ENCODE measurements at regions not wholly inside any gene's neighbourhood (a gene's known extent, or its start where the extent isn't known, plus 50 kb on each side); places are given as distances from the start of the nearest gene placed in this dataset.
"Not testable (repeated sequence)": the region's sequence is repeated elsewhere in the genome, so short reads cannot be mapped to it uniquely, and the experiment has no call there.

DNA sequence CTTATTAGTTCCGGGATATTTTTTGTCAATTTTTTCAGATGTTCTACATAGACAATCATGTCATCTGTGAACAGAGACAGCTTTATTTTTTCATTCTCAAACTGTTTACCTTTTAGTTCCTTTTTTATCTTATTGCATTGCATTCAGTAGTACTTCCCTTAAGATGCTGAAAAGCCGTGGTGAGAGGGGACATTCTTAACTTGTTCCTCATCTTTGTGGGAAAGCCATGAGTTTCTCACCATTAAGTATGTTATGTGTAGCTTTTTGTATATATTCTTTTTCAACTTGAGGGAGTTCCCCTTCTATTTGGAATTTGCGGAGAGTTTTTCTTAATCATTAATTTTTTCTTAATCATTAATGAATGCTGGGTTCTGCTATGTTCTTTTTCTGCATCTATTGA lies 1727.1 kb upstream of the SEL1L start:
- no peak for DNase-seq

DNA sequence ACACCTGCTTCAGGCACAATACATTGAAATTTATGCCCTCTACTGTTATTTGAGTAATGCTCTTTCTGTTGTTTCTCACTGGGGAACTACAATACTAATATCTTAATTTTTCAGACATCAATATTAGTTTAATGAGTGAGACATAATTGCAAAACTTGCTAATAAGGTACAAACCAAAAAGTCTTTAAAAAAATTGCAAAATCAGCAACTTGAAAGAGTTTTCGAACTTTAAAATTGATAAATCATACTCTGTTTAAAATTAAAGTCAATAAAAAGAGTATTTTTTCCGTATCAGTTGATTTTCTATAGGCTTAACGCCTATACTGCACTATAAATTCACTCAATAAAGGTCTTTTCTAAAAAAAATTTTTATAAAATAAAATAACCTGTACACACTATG lies 1735.9 kb upstream of the SEL1L start:
- DNase-seq, result no peak

DNA sequence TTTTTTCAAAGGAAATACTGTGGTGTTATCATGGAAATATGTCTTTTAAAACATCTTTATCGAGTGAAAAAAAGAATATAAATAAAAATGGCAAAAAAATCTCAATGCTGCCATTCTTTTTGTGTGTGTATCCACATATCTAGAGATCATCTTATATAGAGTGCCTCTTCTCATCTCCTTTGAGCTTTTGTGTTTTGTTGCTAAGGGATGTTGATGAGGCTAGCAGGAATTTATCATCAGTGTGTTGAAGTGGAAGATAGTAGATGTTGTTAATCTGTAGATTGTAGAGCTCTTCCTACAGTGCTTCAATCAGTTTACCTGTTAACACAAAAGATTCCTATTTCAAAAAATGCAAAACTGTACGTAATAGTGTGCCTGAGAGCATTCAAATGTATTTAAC lies 1738.0 kb upstream of the SEL1L start:
- no peak for DNase-seq

DNA sequence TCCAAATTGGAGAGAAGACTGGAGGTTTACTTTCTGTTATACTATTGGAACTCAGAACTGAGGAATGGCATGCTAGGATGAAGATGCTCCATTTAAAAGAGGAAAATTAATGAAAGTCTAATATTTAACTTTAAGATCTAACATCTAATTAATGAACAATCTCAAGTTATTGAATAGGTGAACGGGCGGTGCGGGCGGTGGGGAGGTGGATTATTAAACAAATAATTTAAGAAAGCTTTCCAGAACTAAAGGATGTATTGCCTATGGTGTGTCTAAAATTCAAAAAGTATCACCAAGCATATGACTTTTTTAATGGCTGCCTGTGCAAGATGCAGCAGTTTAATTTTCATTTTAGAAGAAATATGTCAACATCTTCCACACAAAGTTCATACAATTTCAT lies 1747.1 kb upstream of the SEL1L start:
- no peak for DNase-seq

DNA sequence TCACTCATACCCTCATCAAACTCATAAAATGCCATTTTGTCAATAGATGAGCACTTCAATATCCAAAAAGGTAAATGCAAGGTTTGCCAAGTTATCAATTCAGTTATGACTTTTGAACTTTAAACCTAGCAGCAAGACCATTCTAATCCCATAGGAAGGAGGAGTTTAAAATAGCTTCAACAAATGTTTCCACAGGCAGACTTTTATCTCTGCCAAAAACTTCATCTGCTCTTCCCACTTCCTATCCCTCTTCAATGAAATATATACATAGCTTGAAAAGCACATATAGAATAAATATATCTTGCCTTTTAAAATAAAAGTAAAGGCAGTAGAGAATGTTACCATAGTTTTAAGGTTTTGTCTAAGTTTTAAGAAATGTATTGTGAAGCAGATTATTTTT lies 1749.1 kb upstream of the SEL1L start:
- no peak for DNase-seq

DNA sequence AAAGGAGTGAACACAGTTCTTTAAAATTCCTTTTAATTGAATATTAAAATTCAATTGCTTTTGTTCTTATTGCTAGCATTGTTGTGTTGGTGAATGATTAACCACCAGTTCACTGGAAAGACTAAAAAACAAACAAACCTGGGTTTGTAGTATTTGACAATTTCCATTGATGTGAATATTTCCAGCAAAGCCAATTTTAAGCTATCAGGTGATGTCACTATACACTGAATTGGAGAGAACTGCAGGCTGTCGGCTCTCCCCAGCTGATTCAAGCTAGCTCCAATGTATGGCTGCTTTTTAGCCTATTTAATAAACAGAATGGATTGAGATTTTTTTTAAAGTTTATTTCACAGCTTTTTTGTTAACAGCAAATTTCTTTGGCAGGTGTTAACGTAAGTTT lies 1753.6 kb upstream of the SEL1L start:
- no peak for DNase-seq

DNA sequence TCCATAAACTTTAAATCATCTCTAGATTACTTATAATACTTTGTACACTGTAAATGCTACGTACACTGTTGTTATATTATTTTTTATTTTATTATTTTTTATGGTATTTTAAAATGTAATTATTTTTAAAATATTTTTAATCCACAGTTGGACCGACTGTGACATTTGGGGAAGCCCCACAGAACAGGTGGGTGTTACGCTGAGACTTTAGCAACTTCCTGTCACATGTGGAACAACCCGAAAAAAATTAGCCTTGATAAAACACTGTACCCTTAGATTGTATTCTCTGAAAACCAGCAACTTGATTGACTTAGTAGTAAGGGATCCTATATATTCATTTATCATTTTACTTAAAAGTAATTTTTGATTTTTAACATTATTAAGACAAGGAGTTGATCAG lies 1755.7 kb upstream of the SEL1L start:
- no peak for DNase-seq

DNA sequence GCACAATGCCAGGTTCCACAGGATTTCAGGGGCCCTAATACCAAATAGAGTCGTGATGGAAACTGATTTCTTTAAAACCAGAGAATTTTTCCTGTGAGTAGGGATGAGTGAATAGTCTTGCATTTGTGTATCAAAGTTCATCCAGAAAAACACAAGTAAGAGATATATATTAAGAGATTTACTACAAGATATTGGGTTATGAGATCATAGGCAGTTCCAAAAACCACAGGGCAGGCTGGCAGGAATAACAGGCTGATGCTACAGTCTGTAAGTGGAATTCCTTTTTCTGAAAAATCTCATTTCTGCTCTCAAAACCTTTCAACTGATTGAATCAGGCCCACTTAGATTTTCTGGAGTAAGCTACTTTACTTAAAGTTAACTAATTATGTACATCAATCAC lies 1756.2 kb upstream of the SEL1L start:
- no peak for DNase-seq

DNA sequence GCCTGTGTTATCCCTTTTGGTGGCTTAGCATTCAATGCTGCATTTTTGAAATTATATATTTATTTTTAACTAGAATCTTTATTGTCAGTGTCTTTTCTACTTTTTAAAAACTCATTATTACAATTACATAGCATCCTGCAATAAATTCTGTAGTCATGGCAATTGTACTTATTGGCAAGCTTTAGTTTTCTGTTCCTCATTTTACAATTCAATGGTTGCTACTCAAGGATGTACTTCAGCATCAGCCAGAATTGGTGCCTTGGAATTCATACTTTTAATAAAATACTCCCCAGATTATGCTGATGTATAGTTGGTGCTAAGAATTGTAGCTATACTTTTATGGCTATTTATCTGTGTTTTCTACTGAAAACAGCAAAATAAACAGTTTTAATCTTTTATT lies 1756.8 kb upstream of the SEL1L start:
- DNase-seq, result no peak

DNA sequence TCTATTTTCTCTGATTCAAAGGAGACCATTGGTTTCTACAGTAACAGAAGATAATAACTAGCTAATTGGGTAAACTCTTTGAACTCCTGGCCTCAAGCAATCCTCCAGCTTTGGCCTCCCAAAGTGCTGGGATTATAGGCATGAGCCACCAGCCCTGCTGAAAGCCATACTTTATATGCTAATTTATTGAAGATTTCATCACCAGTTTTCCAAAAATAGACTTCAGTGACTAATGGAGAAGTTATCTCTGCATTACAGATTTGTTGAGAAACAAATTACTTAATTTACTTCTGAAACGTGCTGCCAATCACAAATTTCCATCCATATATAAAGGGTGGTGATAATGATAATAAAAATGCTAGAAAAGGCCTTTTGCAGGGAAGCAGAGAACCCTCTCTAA lies 1758.1 kb upstream of the SEL1L start:
- DNase-seq, result no peak

DNA sequence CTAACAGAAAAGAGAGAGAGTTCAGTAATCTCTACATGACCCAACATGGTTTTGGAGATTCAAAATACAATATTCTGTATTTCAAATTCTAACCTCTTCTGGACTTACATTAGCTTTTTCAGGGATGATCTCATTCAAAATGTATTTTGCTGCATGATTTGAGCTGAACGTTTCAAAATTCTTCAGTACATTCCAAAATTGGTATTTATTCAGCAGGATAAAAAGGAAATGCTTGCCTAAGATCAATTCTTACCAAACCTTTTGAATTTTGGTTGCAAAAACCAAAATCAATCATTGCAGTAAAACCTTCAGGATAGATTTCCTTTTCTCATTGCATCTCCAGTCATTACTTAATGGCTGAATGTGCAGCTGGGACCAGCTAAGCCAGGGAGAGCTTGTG lies 1761.3 kb upstream of the SEL1L start:
- no peak for DNase-seq

DNA sequence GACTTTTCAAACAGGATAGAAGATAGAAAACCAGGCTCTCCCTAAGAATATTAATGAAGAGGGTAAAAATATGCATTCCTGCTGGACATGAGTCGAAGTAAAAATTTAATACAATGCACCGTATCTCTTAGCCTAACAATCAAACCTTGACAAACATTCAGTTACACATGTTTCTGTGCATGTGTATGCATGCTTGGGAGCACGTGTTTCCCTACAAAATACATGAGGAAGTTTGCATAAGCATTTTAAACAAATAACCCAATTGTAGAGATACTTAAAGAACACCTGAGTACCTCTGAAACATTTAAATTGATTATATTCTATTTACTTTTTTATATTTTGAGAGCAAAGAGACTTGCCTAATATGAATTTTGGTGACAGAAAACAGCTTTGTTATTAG lies 1763.7 kb upstream of the SEL1L start:
- DNase-seq, result no peak

DNA sequence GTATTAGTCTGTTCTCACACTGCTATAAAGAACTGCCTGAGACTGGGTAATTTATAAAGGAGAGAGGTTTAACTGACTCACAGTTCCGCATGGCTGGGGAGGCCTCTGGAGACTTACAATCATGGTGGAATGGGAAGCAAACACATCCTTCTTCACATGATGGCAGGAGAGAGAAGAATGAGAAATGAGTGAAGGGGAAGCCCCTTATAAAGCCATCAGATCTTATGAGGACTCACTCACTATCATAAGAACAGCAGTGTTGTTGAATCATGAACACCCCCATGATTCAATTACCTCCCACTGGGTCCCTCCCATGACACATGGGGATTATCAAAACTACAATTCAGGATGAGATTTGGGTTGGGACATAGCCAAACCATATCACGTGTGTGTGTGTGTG lies 1764.4 kb upstream of the SEL1L start:
- DNase-seq, result not testable (repeated sequence)

DNA sequence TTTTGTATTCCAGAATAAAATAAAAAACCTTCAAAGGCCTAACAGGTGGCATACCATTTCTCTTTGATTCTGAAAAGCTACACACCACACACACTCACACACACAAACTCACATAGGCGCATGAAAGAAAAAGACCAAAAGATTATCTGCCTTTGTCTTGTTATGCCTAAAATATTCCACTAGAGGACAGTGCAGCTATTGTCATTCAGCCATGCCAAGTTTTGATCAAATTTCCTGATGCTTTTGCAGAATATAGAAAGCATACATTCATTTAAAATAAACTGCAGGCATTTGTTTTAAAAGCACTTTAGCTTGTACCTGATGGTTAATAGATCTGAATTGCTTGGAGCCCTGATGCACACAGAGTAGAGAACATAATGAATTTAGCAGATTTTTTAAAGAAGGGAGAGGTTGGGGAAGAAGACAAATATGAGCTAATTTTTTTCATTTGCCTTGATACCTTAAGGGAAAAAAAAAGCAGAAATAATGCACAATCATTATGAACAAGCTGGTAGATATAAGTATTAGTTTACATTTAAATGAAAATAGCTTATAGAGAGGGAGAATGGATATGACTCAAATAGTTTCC lies 1766.9 kb upstream of the SEL1L start:
- DNase-seq, result peak; percentile 19

DNA sequence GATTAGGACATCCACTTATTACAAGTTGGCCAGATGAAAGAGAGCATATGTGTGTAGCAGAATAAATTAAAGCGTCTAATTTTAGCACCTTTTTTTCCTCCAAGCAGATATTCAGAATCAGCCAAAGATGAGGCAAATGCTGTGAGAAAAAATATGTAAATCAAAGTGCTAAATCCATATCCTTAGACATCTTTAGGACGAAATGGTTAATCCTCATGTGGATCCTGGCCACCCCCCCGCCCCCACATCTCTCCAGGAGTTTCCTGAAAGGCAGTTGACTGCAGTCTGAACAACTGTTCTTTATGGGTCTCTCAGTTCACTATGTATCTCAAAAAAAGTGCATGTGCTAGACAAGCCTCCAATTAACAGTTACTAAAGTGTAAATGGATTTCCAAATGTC lies 1768.1 kb upstream of the SEL1L start:
- DNase-seq, result no peak

DNA sequence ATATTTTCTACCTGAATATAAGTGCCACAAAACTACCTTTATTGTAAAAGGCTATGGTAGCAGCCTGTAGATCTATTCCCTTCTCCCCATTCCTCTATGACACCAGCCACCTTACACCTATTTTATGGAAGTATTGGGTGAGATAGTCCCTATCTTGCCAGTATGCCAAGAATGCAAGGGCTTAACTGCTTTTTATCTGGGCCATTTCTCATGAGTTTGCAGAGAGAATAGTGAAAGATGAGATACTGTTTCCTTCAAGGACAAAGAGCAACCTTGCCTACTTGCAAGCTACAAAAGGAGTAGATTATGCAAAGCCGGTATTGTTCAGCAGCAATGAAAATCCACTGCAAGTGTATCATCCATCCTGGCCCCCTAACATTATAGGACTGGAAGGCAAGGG lies 1775.6 kb upstream of the SEL1L start:
- no peak for DNase-seq

DNA sequence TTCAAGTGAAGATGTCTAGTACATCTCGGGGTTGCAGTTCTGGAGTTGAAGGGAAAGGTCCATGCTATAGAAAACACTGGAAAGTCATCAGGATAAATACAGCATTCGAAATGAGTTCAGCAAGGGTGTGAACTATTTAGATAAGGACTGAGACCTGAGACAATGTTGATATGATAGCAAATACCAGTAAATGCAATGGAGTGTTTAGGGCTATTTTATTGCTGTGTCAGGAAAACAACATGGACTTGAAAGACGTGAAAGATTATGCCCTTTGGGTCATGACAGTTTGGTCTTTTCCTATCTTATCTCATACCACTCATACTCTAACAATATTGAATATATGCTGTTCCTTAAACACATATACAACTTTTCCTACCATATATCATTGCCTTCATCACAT lies 1776.2 kb upstream of the SEL1L start:
- DNase-seq, result no peak

DNA sequence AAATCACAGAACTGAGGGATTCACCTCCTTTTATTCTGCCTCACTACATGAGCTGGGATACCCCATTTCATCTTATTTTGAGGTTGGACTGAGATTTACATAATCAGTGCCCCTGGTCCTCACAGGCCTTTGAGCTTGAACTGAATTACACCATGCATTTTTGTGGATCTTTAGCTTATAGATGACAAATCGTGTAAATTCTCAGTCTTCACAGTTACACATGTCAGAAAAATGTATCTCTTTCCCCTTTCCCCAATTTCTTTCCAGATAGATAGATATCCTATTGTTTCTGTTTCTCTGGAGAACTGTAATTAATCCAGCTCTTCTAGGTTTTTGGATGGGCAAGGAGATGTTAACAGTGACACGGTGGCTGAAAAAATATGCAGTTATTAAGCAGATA lies 1778.9 kb upstream of the SEL1L start:
- DNase-seq, result no peak

DNA sequence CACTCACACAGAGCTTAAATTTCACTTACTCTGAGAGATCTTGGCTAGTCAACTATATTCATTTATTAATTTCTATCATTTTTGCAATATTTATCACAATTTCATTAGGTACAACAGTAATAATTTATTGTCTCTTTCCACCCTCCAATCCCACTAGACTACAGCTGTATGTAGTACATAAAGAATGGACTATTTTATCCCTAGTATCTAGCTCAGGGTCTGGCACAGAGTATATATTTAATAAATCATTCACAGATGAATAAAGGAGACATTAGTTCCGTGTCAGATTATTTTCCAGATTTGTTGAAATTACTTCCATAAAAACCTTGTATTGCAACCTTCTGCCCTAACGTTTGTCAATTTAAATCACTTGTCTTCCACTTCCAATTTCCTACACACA lies 1781.1 kb upstream of the SEL1L start:
- DNase-seq, result no peak

DNA sequence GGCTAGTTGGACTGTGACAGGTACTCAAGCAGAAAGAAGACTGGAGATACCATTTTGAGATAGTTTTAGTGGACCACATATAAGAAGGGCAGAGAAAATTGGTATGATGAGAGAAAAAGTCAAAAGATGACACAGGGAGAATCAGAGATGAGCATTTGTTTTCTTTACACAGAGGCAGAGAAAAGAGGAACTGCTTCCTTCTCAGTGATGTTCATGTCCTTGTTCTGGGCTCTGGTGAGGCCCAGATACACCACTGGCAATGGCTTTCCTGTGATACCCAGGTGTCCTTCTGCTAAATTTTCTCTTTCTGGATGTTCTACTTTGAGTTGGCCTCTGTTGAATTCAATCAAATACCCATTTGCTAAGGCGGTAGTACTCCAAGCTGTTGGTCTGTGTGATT lies 1782.7 kb upstream of the SEL1L start:
- DNase-seq, result no peak

DNA sequence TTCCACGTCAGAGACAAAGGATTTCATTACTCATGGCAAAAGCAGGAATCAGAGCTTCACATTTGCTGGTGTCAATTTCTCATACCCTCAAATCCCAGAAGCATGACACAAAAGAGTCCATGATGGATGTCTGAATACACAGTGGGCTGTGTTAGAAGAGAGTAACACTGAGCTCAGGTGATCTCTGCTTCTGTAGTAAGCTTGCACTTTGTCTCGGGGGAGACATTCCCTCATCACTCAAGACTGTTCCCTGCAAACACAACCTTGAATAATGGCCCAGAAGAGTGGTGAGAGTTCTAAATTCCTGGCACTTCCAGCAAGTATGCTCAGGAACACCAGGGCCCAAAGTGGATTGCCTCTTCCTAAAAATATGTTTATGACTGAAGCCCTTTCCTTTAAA lies 1787.2 kb upstream of the SEL1L start:
- no peak for DNase-seq

DNA sequence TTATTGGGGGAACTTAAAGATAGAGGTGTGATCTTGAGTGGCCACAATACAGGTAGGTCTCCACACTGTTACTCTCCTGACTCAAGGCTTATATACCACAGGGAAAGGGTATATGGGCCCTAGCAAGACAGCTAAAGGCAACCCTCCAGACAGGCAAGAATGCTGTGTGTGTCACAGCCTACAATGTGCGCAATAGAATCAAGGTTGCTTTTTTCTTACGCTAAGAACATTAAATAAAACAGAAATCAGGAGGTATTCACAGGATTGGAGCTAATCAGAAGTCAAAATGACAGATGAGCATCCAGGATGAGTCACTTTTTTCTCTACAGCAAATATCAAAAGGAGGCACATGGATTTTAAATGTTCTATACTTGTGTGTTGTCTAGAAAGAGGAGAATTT lies 1797.9 kb upstream of the SEL1L start:
- no peak for DNase-seq

DNA sequence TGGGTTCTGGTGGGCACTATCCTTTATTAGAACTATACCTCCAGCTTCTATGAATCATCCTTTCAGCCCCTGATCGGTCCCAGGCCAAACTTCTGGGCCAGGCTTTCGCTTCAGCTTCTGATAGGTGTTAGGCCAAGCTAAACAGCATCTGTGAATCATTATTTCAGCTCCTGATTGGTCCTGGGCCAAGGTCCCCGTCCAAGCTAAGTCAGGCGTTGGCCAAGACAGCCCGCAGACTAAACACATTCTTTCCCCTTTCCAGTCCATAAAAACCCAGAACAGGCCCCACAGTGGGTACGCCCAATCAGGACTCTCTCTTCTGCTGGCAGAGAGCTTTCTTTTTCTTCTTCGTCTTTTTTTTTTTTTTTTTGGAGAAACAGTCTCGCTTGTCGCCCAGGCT lies 1808.9 kb upstream of the SEL1L start:
- DNase-seq, result no peak

DNA sequence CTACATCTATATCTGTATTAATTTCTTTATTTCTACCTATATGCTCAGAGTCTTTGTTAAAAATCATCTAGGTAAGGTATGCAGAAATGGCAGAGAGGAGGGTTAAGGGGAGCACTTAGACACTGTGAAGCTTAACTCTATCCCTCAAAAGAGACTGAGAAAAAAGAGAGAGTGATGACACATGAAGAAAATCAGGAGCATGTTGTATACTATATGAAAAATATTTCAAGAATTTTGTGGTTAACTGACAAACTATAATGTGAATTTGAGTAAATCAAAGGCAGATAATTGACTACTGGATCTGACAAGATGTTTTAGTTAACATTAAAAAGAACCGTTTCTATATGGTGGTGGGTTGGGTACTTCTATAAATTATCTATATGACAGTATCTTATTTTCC lies 1814.2 kb upstream of the SEL1L start:
- no peak for DNase-seq

DNA sequence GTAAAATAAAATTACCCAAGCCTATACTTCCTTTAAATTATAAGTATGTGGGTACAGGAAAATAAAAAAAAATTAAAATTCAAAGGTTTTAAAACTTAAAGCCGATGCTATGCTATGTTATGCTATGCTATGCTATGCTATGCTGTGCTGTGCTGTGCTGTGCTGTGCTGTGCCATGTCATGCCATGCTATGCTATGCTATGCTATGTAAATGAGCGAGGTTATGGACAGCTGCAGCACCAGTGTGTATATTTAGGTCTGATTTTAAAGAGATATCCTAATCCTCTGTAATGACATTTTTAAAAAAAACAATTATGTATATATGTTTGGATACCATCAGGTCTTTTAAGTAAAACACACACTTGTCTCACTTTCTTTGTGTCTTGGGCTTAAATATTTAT lies 1822.0 kb upstream of the SEL1L start:
- DNase-seq, result no peak

DNA sequence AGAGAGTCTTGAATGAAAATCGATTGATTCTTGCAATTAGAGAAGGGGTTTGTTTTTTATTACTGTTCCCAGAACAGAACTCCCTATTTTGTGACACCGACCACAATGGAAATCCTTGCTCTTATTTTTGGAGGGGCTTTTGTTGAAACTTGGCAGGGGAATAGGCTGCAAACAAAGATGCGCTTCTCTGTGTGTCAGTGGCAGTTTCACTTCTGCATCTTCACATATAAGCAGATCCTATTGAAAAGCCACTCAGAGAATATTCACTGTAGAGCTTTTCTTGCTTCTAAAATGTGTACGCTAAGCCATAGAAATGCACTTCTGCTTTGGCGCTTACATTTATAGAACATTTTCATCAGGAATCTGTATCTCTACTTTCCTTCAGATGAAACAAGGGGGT lies 1822.4 kb upstream of the SEL1L start:
- no peak for DNase-seq

Data from NCI-H2107 (cell line).